Endothelial cell of umbilical vein (primary cell): ENCODE measurements at regions not wholly inside any gene's neighbourhood (a gene's known extent, or its start where the extent isn't known, plus 50 kb on each side); places are given as distances from the start of the nearest gene placed in this dataset.

Experiments used
- BruUV-seq: library from RNA; stranded (reverse); fragments of 400-500 nt; replicated peaks from 2 replicates; lab custom pipeline; 2021; lab: Mats Ljungman, UMichigan
- CTCF ChIA-PET: fragments of 300-600, 350-600 bp; sonication (Branson Sonifier 250); formaldehyde crosslinking; loops from one replicate; lab custom pipeline; 2021; ENCODE audit warnings: antibody characterized with exemption, inconsistent platforms; lab: Charles Lee
- POLR2A ChIA-PET: fragments of 300-600, 350-600 bp; sonication (Branson Sonifier 250); formaldehyde crosslinking; loops from one replicate; lab custom pipeline; 2021; ENCODE audit warnings: antibody characterized with exemption, inconsistent platforms; lab: Charles Lee
- DNase-seq: peaks from one replicate; pipeline ENCODE4 v3.0.0-alpha.2; 2011; ENCODE audit warnings: low read depth, low spot score
- FAIRE-seq: peaks from 2 replicates; lab custom pipeline; 2011; peaks lifted over from hg19 to GRCh38; lab: Jason Lieb, UNC
- H2AFZ ChIP-seq: 2 replicates; pipeline ENCODE4 v1.6.0; 2012; ENCODE audit warnings: low read depth, low read length, control low read depth, inconsistent platforms
- H3K27ac ChIP-seq: 2 replicates; pipeline ENCODE4 v1.5.1; 2011; ENCODE audit warnings: low read depth, mild to moderate bottlenecking, control low read depth, low read length, moderate library complexity; ENCODE audit not compliant: insufficient read depth
- H3K27me3 ChIP-seq, 2 experiments: 2 replicates each; pipeline versions ENCODE4 v1.6.0 to v1.6.1; 2011; ENCODE audit warnings: low read length in 2 of 2, mixed read lengths in 1 of 2; ENCODE audit not compliant: control insufficient read depth in 2 of 2, insufficient read depth in 2 of 2
- H3K36me3 ChIP-seq, 2 experiments: 2 replicates in 1 of 2; 3 replicates in 1 of 2; pipeline ENCODE4 v1.5.1; 2011; ENCODE audit warnings: low read length in 2 of 2, mild to moderate bottlenecking in 1 of 2, moderate library complexity in 1 of 2; ENCODE audit not compliant: control insufficient read depth in 2 of 2, insufficient read depth in 2 of 2; ENCODE audit errors: extremely low read depth in 1 of 2
- H3K4me1 ChIP-seq: 3 replicates; pipeline ENCODE4 v1.5.1; 2011; ENCODE audit warnings: mild to moderate bottlenecking, low read length; ENCODE audit not compliant: control insufficient read depth, insufficient read depth; ENCODE audit errors: extremely low read depth
- H3K4me2 ChIP-seq: 2 replicates; pipeline ENCODE4 v1.6.1; 2011; ENCODE audit warnings: low read length, control low read depth, mixed read lengths; ENCODE audit not compliant: insufficient read depth
- H3K4me3 ChIP-seq, 3 experiments: fragments of 200-600 bp in 1 of 3; sonication (generic), shearing (Covaris generic) in 1 of 3; replicated peaks in 1 of 3; 2 replicates each; pipeline ENCODE4 v1.5.1; 2011 to 2016; ENCODE audit warnings: control low read depth in 3 of 3, low read length in 3 of 3, mild to moderate bottlenecking in 2 of 3, inconsistent platforms in 1 of 3, low read depth in 1 of 3, moderate library complexity in 1 of 3; ENCODE audit not compliant: insufficient read depth in 1 of 3
- H3K79me2 ChIP-seq: 2 replicates; pipeline ENCODE4 v1.6.0; 2012; ENCODE audit warnings: low read length, inconsistent platforms; ENCODE audit not compliant: control insufficient read depth, insufficient read depth
- H3K9ac ChIP-seq: replicated peaks from 2 replicates; pipeline ENCODE3; 2011; ENCODE audit warnings: low read length, control low read depth; ENCODE audit not compliant: insufficient read depth; ENCODE audit errors: extremely low read depth
- H3K9me1 ChIP-seq: replicated peaks from 3 replicates; pipeline ENCODE4 v1.6.0; 2011; ENCODE audit warnings: mild to moderate bottlenecking, low read length; ENCODE audit not compliant: control insufficient read depth, insufficient read depth; ENCODE audit errors: extremely low read depth
- H3K9me3 ChIP-seq: replicated peaks from 2 replicates; pipeline ENCODE4 v1.5.1; 2012; ENCODE audit warnings: low read length, inconsistent platforms; ENCODE audit not compliant: control insufficient read depth, insufficient read depth
- H4K20me1 ChIP-seq: replicated peaks from 2 replicates; pipeline ENCODE3; 2011; ENCODE audit warnings: mild to moderate bottlenecking, low read length; ENCODE audit not compliant: control insufficient read depth, insufficient read depth; ENCODE audit errors: extremely low read depth
- CTCF ChIP-seq, 2 donors: IDR thresholded peaks; 1 replicate in 1 of 2; 2 replicates in 1 of 2; pipeline ENCODE4 v1.5.1; 2011; ENCODE audit warnings: low read length in 2 of 2, mild to moderate bottlenecking in 2 of 2, moderate library complexity in 2 of 2, control low read depth in 1 of 2, inconsistent platforms in 1 of 2, low read depth in 1 of 2; ENCODE audit not compliant: insufficient read depth in 1 of 2; ENCODE audit errors: extremely low read depth in 1 of 2
- EZH2 ChIP-seq: IDR thresholded peaks from 2 replicates; pipeline ENCODE4 v1.6.1; 2012; ENCODE audit warnings: borderline replicate concordance, low read depth, mild to moderate bottlenecking, moderate library complexity, low read length, inconsistent platforms; ENCODE audit not compliant: severe bottlenecking
- FOS ChIP-seq: IDR thresholded peaks from 2 replicates; pipeline ENCODE4 v1.6.1; 2011; ENCODE audit warnings: mild to moderate bottlenecking, low read length, moderate library complexity, borderline replicate concordance; ENCODE audit not compliant: insufficient read depth
- GATA2 ChIP-seq: IDR thresholded peaks from 2 replicates; pipeline ENCODE4 v1.7.0; 2011; ENCODE audit warnings: low read depth, mild to moderate bottlenecking, moderate library complexity, mixed read lengths, low read length; ENCODE audit not compliant: insufficient read length, insufficient read depth
- JUN ChIP-seq: IDR thresholded peaks from 2 replicates; pipeline ENCODE4 v1.6.1; 2011; ENCODE audit warnings: borderline replicate concordance, low read depth; ENCODE audit not compliant: insufficient read length, insufficient read depth
- MAX ChIP-seq: IDR thresholded peaks from 2 replicates; pipeline ENCODE4 v1.6.1; 2011; ENCODE audit not compliant: insufficient read depth, insufficient read length
- MYC ChIP-seq: IDR thresholded peaks from one replicate; pipeline ENCODE4 v1.6.1; 2011; ENCODE audit warnings: mild to moderate bottlenecking, low read depth, low read length
- POLR2A ChIP-seq: IDR thresholded peaks from 2 replicates; pipeline ENCODE4 v1.6.1; 2012; ENCODE audit warnings: low read depth, mild to moderate bottlenecking, control low read depth, low read length
- POLR2AphosphoS5 ChIP-seq: IDR thresholded peaks from 2 replicates; pipeline ENCODE4 v1.6.1; 2012; ENCODE audit warnings: low read depth, mild to moderate bottlenecking, control low read depth, low read length, moderate library complexity; ENCODE audit not compliant: insufficient read depth
- dilution Hi-C: fragments of 300-500 bp; cut with MboI; formaldehyde crosslinking; loops from one replicate; pipeline ENCODE4 v1.15.0; 2019; ENCODE audit warnings: low sequenced_read_pairs; ENCODE audit not compliant: extremely low pct_ligation_motif_present
- intact Hi-C: fragments of 100-400 bp; cut with micrococcal nuclease; formaldehyde crosslinking; loops from one replicate; pipeline ENCODE4 v1.10.0; 2022

- dilution Hi-C loops (no loop called here), intact Hi-C loops (no loop called here)
- Histone ChIP-seq H3K9ac (no peak overlapping the region), H3K27me3 (peaks cover 7% of the 10 kb centered on the region in 2 experiments), H3K79me2 (no peaks in the 10 kb centered on the region), H3K4me2 (no peak overlapping the region), H3K4me1 (no peaks in the 10 kb centered on the region), H2AFZ (no peak overlapping the region), H3K36me3 (no peaks in the 10 kb centered on the region), H3K9me3 (no peaks in the 10 kb centered on the region), H3K27ac (no peak overlapping the region), H3K9me1 (no peaks in the 10 kb centered on the region), H4K20me1 (no peaks in the 10 kb centered on the region), H3K4me3 (no peak overlapping the region)
- no peak for FAIRE-seq
- TF ChIP-seq POLR2AphosphoS5: no peak
- TF ChIP-seq CTCF (IDR thresholded peaks at IDR 0.05; ENCODE audit: extremely low read depth in 1 of 2, insufficient read depth in 1 of 2, low read depth in 1 of 2, low read length in 2 of 2): no peak
- no peak for TF ChIP-seq FOS
- TF ChIP-seq GATA2: no peak
- no peak for TF ChIP-seq MYC
- TF ChIP-seq MAX: no peak
- no peak for TF ChIP-seq JUN
- no peak for TF ChIP-seq POLR2A
- TF ChIP-seq EZH2: no peak
- BruUV-seq: no TSS peak
- POLR2A ChIA-PET: no interaction called here
- DNase-seq: no peak
- CTCF ChIA-PET: no interaction called here
These were observed 168.2 kb upstream of the ZNF267 start for GRCh38 chr16:31705371-31705770.
